Adrenal gland (tissue), 9 donors: ENCODE measurements at regions not wholly inside any gene's neighbourhood (a gene's known extent, or its start where the extent isn't known, plus 50 kb on each side); places are given as distances from the start of the nearest gene placed in this dataset.

Source experiments
- DNase-seq, 7 donors: peaks; one replicate each; pipeline ENCODE4 v3.0.0-alpha.2; 2019 to 2020
- H3K27ac ChIP-seq, 5 donors: fragments of 200-600 bp; sonication (generic) in 4 of 5; 1 replicate in 3 of 5; 2 replicates in 2 of 5; pipeline versions ENCODE4 v1.5.1 to v1.8.0; 2016 to 2020; ENCODE audit warnings: mild to moderate bottlenecking in 1 of 5
- H3K27me3 ChIP-seq: fragments of 200-600 bp; 2 replicates; pipeline ENCODE4 v1.8.0; 2021
- H3K36me3 ChIP-seq, 2 donors: fragments of 200-600 bp; replicated peaks in 1 of 2; 1 replicate in 1 of 2; 2 replicates in 1 of 2; pipeline versions ENCODE4 v1.5.1 to v1.8.0; 2018 to 2022
- H3K4me1 ChIP-seq, 2 donors: fragments of 200-600 bp; replicated peaks in 1 of 2; 1 replicate in 1 of 2; 2 replicates in 1 of 2; pipeline versions ENCODE4 v1.5.1 to v1.8.0; 2018 to 2021
- H3K4me3 ChIP-seq, 4 donors: fragments of 200-600 bp; sonication (generic) in 3 of 4; one replicate each; pipeline ENCODE4 v1.5.1; 2016 to 2018
- H3K9me3 ChIP-seq, 3 donors: fragments of 200-600 bp; sonication (generic) in 1 of 3; replicated peaks in 1 of 3; 1 replicate in 2 of 3; 2 replicates in 1 of 3; pipeline versions ENCODE4 v1.5.1 to v1.8.0; 2016 to 2021
- POLR2A ChIP-seq, 2 donors: fragments of 450-650 bp; IDR thresholded peaks; one replicate each; pipeline ENCODE4 v1.6.1; 2017; ENCODE audit warnings: antibody characterized with exemption in 2 of 2, mild to moderate bottlenecking in 2 of 2, moderate library complexity in 1 of 2
- WGBS, 4 donors: extraction: QIAGEN DNeasy Blood & Tissue Kit in 2 of 4; methylation state at CpG; one replicate each; pipeline versions ENCODE4 v1.1.5 to v1.1.7; 2013 to 2017; 5-methylcytosine and 5-hydroxymethylcytosine counted together
- intact Hi-C, 2 donors: fragments of 100-400 bp; cut with DNase I; formaldehyde crosslinking; loops; one replicate each; pipeline versions ENCODE4 v1.14.1 to v1.15.0; 2022 to 2023
- TF ChIP-seq, protein P1 (sequence below), 6 experiments: fragments of 450-650 bp in 4 of 6; fragments of 200-600 bp in 2 of 6; sonication (generic) in 1 of 6; IDR thresholded peaks; 1 replicate in 5 of 6; 2 replicates in 1 of 6; pipeline versions ENCODE4 v1.5.1 to v1.8.0; 2016 to 2021; ENCODE audit warnings: antibody characterized with exemption in 6 of 6, mild to moderate bottlenecking in 2 of 6, moderate library complexity in 1 of 6
- donor health status: healthy with polysubstance abuse.
- donor health status: Bipolar disorder and iron deficiency.
- donor health status: DM: yes; HTN: yes; CAD: no.
- donor health status: DM: no; HTN: no; CAD: no.
- donor health status: DM: no; HTN: no; CAD: no.

DNA sequence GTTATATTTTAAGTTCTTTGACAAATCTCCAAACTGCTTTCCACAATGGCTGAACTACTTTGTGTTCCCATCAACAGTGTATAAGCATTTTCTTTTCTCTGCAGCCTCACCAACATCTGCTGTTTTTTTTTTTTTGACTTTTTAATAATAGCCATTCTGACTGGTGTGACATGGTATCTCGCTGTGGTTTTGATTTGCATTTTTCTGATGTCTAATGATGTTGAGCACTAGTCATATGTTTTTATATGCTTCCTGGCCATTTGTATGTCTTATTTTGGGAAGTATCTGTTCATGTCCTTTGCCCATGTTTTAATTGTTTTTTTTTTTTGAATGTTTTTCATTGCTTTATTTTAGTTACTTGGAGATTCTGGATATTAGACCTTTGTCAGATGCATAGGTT is 196.6 kb downstream of the PLK2 start:
- H3K27ac ChIP-seq, result no peak overlapping the region
- H3K9me3 ChIP-seq, result no peaks in the 10 kb centered on the region
- no peak overlapping the region for H3K4me3 ChIP-seq
- H3K27me3 ChIP-seq, result no peaks in the 10 kb centered on the region
- TF ChIP-seq, protein P1, sequence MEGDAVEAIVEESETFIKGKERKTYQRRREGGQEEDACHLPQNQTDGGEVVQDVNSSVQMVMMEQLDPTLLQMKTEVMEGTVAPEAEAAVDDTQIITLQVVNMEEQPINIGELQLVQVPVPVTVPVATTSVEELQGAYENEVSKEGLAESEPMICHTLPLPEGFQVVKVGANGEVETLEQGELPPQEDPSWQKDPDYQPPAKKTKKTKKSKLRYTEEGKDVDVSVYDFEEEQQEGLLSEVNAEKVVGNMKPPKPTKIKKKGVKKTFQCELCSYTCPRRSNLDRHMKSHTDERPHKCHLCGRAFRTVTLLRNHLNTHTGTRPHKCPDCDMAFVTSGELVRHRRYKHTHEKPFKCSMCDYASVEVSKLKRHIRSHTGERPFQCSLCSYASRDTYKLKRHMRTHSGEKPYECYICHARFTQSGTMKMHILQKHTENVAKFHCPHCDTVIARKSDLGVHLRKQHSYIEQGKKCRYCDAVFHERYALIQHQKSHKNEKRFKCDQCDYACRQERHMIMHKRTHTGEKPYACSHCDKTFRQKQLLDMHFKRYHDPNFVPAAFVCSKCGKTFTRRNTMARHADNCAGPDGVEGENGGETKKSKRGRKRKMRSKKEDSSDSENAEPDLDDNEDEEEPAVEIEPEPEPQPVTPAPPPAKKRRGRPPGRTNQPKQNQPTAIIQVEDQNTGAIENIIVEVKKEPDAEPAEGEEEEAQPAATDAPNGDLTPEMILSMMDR (IDR thresholded peaks at IDR 0.05), result no peak
- no peak for TF ChIP-seq POLR2A (IDR thresholded peaks at IDR 0.05)
- intact Hi-C loops, result no loop called here
- no peaks in the 10 kb centered on the region for H3K36me3 ChIP-seq
- H3K4me1 ChIP-seq, result peaks cover 0 to 3% of the 10 kb centered on the region in 2 donors
- WGBS, 4 donors, result 96 to 100% (median 97%) methylated on average over 1 of the region's 1 CpG
- DNase-seq, result no peak

DNA sequence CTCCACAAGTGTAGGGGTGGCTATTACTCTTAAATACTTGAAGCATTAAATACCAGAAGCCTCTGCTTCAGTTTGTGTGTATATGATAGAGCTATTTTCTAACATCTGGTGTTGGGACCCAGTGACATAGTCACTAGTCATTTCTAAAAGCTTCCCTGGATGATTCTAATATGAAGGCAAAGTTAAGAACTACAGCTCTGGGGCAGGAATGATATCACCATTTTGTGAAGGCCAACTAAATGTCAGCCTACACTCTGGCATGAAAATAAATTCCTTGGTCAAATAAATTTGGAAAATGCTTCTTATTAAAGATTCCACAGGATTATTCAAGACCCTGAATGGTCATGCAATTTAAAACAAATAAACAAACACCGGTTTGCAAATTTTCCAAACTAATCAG is 197.7 kb downstream of the PLK2 start:
- WGBS, 4 donors, result 44 to 72% (median 54%) methylated on average over 1 of the region's 1 CpG

DNA sequence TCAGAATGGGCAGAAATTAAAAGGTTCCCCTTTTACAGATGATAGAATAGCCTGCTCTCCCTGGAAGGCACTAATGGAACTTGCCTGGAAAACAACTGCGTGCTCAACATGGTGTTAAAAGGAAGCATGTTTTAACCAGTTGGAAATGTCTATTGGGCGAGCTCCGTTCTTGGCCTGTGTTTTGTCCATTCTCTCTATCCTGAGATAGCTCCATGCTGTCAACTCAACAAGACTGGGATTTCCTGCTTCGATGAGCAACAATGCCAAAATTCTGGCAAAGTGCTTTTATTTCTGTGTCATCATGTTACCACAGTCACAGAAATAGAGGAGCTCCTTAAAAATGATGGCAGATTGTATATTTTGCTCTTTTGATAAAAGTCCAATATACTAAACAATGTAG is 198.3 kb downstream of the PLK2 start:
- no peak for TF ChIP-seq POLR2A (IDR thresholded peaks at IDR 0.05)
- TF ChIP-seq, protein P1 (IDR thresholded peaks at IDR 0.05), result no peak
- no peak overlapping the region for H3K4me3 ChIP-seq
- H3K36me3 ChIP-seq, result no peaks in the 10 kb centered on the region
- intact Hi-C loops, result no loop called here
- peaks cover 0 to 3% of the 10 kb centered on the region in 2 donors for H3K4me1 ChIP-seq
- no peaks in the 10 kb centered on the region for H3K27me3 ChIP-seq
- DNase-seq, result peak in 1 of 7 donors; percentile 15
- H3K9me3 ChIP-seq, result no peaks in the 10 kb centered on the region
- no peak overlapping the region for H3K27ac ChIP-seq
- WGBS, 4 donors, result 59 to 65% (median 61%) methylated on average over 4 of the region's 4 CpGs

More for the DNA sequence above, 197.7 kb downstream of the PLK2 start:
- no peak overlapping the region for H3K4me3 ChIP-seq
- no peaks in the 10 kb centered on the region for H3K36me3 ChIP-seq
- H3K27me3 ChIP-seq, result no peaks in the 10 kb centered on the region
- no peaks in the 10 kb centered on the region for H3K9me3 ChIP-seq
- TF ChIP-seq, protein P1 (IDR thresholded peaks at IDR 0.05), result no peak
- no peak for TF ChIP-seq POLR2A (IDR thresholded peaks at IDR 0.05)
- peaks cover 0 to 3% of the 10 kb centered on the region in 2 donors for H3K4me1 ChIP-seq
- no peak for DNase-seq
- no peak overlapping the region for H3K27ac ChIP-seq
- intact Hi-C loops, result no loop called here

DNA sequence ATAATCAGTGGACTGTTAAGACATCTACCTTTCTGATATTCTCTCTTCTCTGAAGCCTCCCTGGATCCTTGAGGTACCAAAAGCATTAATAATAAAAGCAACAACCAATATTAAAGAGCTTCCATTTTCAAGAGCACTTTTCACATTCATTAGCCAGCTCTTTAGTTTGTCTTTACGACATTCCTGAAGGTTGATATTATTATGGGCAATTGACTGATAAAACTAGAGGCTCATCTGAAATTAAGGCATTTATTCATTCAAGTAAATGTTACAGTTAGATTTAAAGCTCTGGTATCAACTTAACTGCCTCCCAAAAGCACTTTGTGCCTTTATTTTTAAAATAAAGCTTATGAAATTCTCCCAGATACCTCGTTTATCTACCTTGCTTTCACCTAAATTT is 199.6 kb downstream of the PLK2 start:
- peak overlapping the region in 1 of 4 donors; percentile 27 for H3K4me3 ChIP-seq
- intact Hi-C loops, result no loop called here
- no peak for DNase-seq
- no peaks in the 10 kb centered on the region for H3K27me3 ChIP-seq
- no peaks in the 10 kb centered on the region for H3K36me3 ChIP-seq
- peak overlapping the region in 1 of 5 donors; percentile 68 for H3K27ac ChIP-seq
- TF ChIP-seq, protein P1 (IDR thresholded peaks at IDR 0.05), result no peak
- no peak for TF ChIP-seq POLR2A (IDR thresholded peaks at IDR 0.05)
- H3K4me1 ChIP-seq, result peaks cover 0 to 3% of the 10 kb centered on the region in 2 donors
- 87 to 94% (median 91%) methylated on average over 2 of the region's 2 CpGs for WGBS, 4 donors
- no peaks in the 10 kb centered on the region for H3K9me3 ChIP-seq
